ENCODE measurements at regions not wholly inside any gene's neighbourhood (a gene's known extent, or its start where the extent isn't known, plus 50 kb on each side); places are given as distances from the start of the nearest gene placed in this dataset.

GRCh38 chr10:34911661-34912205, 96.6 kb upstream of the PARD3 start:
- TF ChIP-seq EZH2phosphoT487 (IDR thresholded peaks at IDR 0.05) (no peak), CTCF (IDR thresholded peaks at IDR 0.05) (no peak)

All from neural progenitor cell (in vitro differentiated cells).